Psoas muscle (tissue), 7 donors: ENCODE measurements at regions not wholly inside any gene's neighbourhood (a gene's known extent, or its start where the extent isn't known, plus 50 kb on each side); places are given as distances from the start of the nearest gene placed in this dataset.

Source experiments
- ATAC-seq, 4 donors: fragments of 200-7000 bp; cut with Tn5 transposase; one replicate each; pipeline ENCODE4 v1.9.1; 2020; ENCODE audit warnings: moderate library complexity in 3 of 4, mild to moderate bottlenecking in 2 of 4
- DNase-seq, 2 donors: peaks; one replicate each; pipeline ENCODE4 v3.0.0-alpha.2; 2020
- H3K27ac ChIP-seq: fragments of 200-600 bp; one replicate; pipeline ENCODE4 v1.8.0; 2022
- H3K27me3 ChIP-seq, 3 donors: fragments of 200-600 bp in 1 of 3; one replicate each; pipeline versions ENCODE4 v1.6.1 to v1.8.0; 2013 to 2022; ENCODE audit warnings: low read length in 2 of 3, mild to moderate bottlenecking in 2 of 3, moderate library complexity in 1 of 3; ENCODE audit not compliant: insufficient read depth in 3 of 3
- H3K36me3 ChIP-seq, 2 donors: fragments of 200-600 bp in 1 of 2; one replicate each; pipeline versions ENCODE4 v1.6.1 to v1.8.0; 2013 to 2022; ENCODE audit warnings: low read depth in 1 of 2, mild to moderate bottlenecking in 1 of 2, moderate library complexity in 1 of 2; ENCODE audit not compliant: insufficient read depth in 1 of 2
- H3K4me1 ChIP-seq: fragments of 200-600 bp; one replicate; pipeline ENCODE4 v1.8.0; 2022
- H3K4me3 ChIP-seq: fragments of 200-600 bp; one replicate; pipeline ENCODE4 v1.8.0; 2022; ENCODE audit warnings: mild to moderate bottlenecking
- H3K9me3 ChIP-seq: fragments of 200-600 bp; one replicate; pipeline ENCODE4 v1.8.0; 2022
- CTCF ChIP-seq: fragments of 200-600 bp; IDR thresholded peaks from one replicate; pipeline ENCODE4 v1.8.0; 2022; ENCODE audit warnings: antibody characterized with exemption
- WGBS, 3 donors: extraction: QIAGEN DNeasy Blood & Tissue Kit; methylation state at CpG; one replicate each; pipeline versions ENCODE4 v1.1.6 to v1.1.7; 2013; 5-methylcytosine and 5-hydroxymethylcytosine counted together
- intact Hi-C, 2 donors: fragments of 100-400 bp; cut with DNase I; formaldehyde crosslinking; loops; one replicate each; pipeline versions ENCODE4 v1.11.0 to v1.14.2; 2022
- donor health status: healthy with polysubstance abuse.
- donor health status: DM: no; HTN: no; CAD: no; lungs with moderate emphysema.
- donor health status: Bipolar disorder and iron deficiency.
- donor health status: healthy.
- donor health status: DM: yes; HTN: yes; CAD: no.
- donor health status: DM: no; HTN: no; CAD: no.
- donor health status: DM: yes; HTN: yes; CAD: no.

GRCh38 chrX:125757794-125758564, 408.1 kb downstream of the DCAF12L2 start:
- Histone ChIP-seq H3K4me1 (no peaks in the 10 kb centered on the region), H3K4me3 (no peak overlapping the region), H3K27ac (no peak overlapping the region), H3K36me3 (no peaks in the 10 kb centered on the region), H3K27me3 (no peaks in the 10 kb centered on the region), H3K9me3 (peaks cover 6% of the 10 kb centered on the region)
- ATAC-seq (no peak), DNase-seq (peak in 1 of 2 donors; percentile 18)
- whole genome bisulfite sequencing, 3 donors, result 52 to 65% (median 61%) methylated on average over 8 of the region's 8 CpGs
- no peak for TF ChIP-seq CTCF
- intact Hi-C loops, result no loop called here

- H3K27me3 ChIP-seq, result no peaks in the 10 kb centered on the region
- peaks cover 8% of the 10 kb centered on the region for H3K9me3 ChIP-seq
- intact Hi-C loops, result no loop called here
- H3K27ac ChIP-seq, result no peak overlapping the region
- DNase-seq, result no peak
- 70 to 89% (median 82%) methylated on average over 2 of the region's 2 CpGs for WGBS, 3 donors
- no peaks in the 10 kb centered on the region for H3K4me1 ChIP-seq
- no peak for TF ChIP-seq CTCF
- no peak overlapping the region for H3K4me3 ChIP-seq
- no peak for ATAC-seq
- no peaks in the 10 kb centered on the region for H3K36me3 ChIP-seq
Observed at GRCh38 chrX:125758819-125759218, 407.3 kb downstream of the DCAF12L2 start.

- H3K27ac ChIP-seq, result no peak overlapping the region
- no peaks in the 10 kb centered on the region for H3K27me3 ChIP-seq
- DNase-seq (no peak), ATAC-seq (no peak)
- no peak for TF ChIP-seq CTCF
- intact Hi-C loops, result no loop called here
- 15 to 31% (median 18%) methylated on average over 1 of the region's 1 CpG for WGBS, 3 donors
- H3K9me3 ChIP-seq, result peaks cover 8% of the 10 kb centered on the region
- no peaks in the 10 kb centered on the region for H3K36me3 ChIP-seq
- no peaks in the 10 kb centered on the region for H3K4me1 ChIP-seq
- no peak overlapping the region for H3K4me3 ChIP-seq
Observed at GRCh38 chrX:125762954-125763353, 403.1 kb downstream of the DCAF12L2 start.

- intact Hi-C loops, result no loop called here
- H3K27me3 ChIP-seq, result no peaks in the 10 kb centered on the region
- ATAC-seq, result no peak
- H3K4me1 ChIP-seq, result no peaks in the 10 kb centered on the region
- H3K27ac ChIP-seq, result no peak overlapping the region
- TF ChIP-seq CTCF, result no peak
- no peak for DNase-seq
- no peaks in the 10 kb centered on the region for H3K36me3 ChIP-seq
- peaks cover 8% of the 10 kb centered on the region for H3K9me3 ChIP-seq
- 82 to 93% (median 84%) methylated on average over 2 of the region's 2 CpGs for WGBS, 3 donors
- H3K4me3 ChIP-seq, result no peak overlapping the region
Observed at GRCh38 chrX:125765347-125765746, 400.7 kb downstream of the DCAF12L2 start.

GRCh38 chrX:125769628-125770027, 396.5 kb downstream of the DCAF12L2 start:
- no peaks in the 10 kb centered on the region for H3K27me3 ChIP-seq
- no peak for DNase-seq
- no peak overlapping the region for H3K27ac ChIP-seq
- no peaks in the 10 kb centered on the region for H3K4me1 ChIP-seq
- H3K36me3 ChIP-seq, result no peaks in the 10 kb centered on the region
- WGBS, 3 donors, result 20 to 40% (median 35%) methylated on average over 2 of the region's 2 CpGs
- no peak for TF ChIP-seq CTCF
- H3K4me3 ChIP-seq, result no peak overlapping the region
- ATAC-seq, result no peak
- intact Hi-C loops, result no loop called here
- no peaks in the 10 kb centered on the region for H3K9me3 ChIP-seq
